Mesodermal cell (in vitro differentiated cells): ENCODE measurements at regions not wholly inside any gene's neighbourhood (a gene's known extent, or its start where the extent isn't known, plus 50 kb on each side); places are given as distances from the start of the nearest gene placed in this dataset.
"Not testable (repeated sequence)": the region's sequence is repeated elsewhere in the genome, so short reads cannot be mapped to it uniquely, and the experiment has no call there.

Experiments used
- H3K27ac ChIP-seq: 2 replicates; pipeline ENCODE4 v1.7.0; 2013; ENCODE audit warnings: mild to moderate bottlenecking, low read depth, low read length, moderate library complexity; ENCODE audit not compliant: severe bottlenecking
- H3K36me3 ChIP-seq: 2 replicates; pipeline ENCODE4 v1.7.1; 2013; ENCODE audit warnings: mild to moderate bottlenecking, low read length, moderate library complexity; ENCODE audit not compliant: control insufficient read depth, insufficient read depth
- H3K4me1 ChIP-seq: one replicate; pipeline ENCODE4 v1.7.1; 2013; ENCODE audit warnings: mild to moderate bottlenecking, low read length; ENCODE audit not compliant: insufficient read depth, control insufficient read depth, poor library complexity, severe bottlenecking
- H3K4me3 ChIP-seq: 2 replicates; pipeline ENCODE4 v1.7.0; 2013; ENCODE audit warnings: low read length, control low read depth, mild to moderate bottlenecking; ENCODE audit not compliant: insufficient read depth, poor library complexity, severe bottlenecking; ENCODE audit errors: extremely low read depth
- H3K9me3 ChIP-seq: 2 replicates; pipeline ENCODE4 v1.7.1; 2013; ENCODE audit warnings: mild to moderate bottlenecking, low read length, moderate library complexity; ENCODE audit not compliant: control insufficient read depth
- WGBS, 2 experiments: methylation state at CpG; one replicate each; pipeline ENCODE4 v1.1.5; 2013; ENCODE audit warnings: missing lambda C conversion rate in 2 of 2; ENCODE audit not compliant: insufficient coverage in 2 of 2; 5-methylcytosine and 5-hydroxymethylcytosine counted together

DNA sequence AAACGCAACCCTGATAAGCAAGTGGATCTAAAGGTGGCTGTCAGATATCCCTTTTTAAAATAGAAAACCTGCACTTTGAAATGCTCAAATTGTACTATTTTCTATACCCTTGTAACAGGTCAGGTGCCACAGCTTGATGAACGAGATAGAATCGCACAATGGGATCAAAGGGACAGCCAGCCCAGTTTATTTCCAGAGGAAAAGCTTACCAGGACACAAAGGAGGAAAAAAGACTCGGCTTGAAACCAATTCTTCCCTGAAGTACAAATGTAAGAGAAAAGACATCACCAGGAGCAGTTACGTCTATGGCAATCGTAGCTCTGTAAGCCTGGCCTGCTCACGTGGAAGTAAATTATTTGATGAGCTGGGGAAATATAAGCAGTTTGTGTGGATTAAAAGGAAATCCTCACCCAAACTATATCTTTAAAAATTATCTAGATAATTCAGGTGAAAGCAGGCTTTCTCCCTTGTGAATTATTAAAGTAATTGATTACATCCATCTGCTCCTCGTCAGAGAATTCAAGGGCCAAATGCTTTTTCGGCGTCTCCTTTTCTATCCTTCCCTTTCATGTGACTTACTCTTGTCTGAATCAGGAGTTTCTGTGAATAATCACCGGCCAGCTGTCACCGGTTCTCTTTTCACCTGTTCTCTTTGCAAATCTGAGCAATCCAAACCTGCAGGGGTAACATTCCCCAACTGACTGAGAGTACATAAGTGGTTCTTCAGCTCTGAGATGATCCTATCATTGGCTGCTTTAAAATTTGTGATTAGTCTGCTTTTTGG is 339.2 kb upstream of the ONECUT1 start:
- Histone ChIP-seq H3K4me1 (peaks cover 2% of the 10 kb centered on the region), H3K9me3 (no peaks in the 10 kb centered on the region), H3K36me3 (no peaks in the 10 kb centered on the region), H3K27ac (no peak overlapping the region), H3K4me3 (no peak overlapping the region)
- WGBS, 2 experiments: 65 to 80% methylated on average over 8 to 9 of the region's 12 CpGs

DNA sequence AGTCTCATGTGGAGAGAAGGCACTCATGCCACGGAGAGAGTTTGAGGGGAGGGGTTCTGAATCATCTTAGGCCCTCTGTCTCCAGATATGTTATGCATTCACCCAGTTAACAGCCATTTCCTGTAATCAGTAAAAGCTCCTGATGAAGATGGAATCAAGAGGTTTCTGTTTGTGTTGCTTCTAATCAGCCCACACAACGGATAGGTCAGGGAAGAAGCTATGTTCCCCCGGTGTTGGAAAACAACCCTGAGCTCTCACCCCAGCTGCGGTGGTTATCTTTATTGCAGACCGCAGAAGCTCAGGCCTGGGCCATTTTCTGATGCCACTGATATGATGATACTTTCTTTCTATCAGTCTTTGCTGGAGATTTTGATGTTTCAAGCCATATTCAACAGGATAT is 338.5 kb upstream of the ONECUT1 start:
- peaks cover 2% of the 10 kb centered on the region for H3K4me1 ChIP-seq
- H3K36me3 ChIP-seq: no peaks in the 10 kb centered on the region
- WGBS, 2 experiments: 36 to 76% methylated on average over 3 to 4 of the region's 5 CpGs
- no peak overlapping the region for H3K27ac ChIP-seq
- no peaks in the 10 kb centered on the region for H3K9me3 ChIP-seq
- no peak overlapping the region for H3K4me3 ChIP-seq

DNA sequence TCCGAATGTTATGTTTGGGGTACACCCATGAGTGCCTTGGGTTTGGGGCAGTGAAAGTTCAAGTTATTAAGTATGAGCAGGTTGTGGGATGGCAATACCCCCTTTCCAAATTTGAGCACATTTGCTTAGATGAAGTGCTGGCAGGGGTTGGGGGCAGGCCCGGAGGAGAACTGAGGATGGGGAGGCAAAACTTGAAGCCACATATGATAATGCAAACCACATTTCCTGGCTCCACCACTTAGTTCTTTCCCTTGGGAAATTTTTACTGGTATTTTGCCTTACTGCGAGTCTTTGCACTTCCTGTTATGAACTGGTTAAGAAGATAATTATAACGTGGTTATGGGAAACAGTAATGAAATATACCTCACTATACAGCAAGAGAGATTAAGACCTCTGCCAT is 336.0 kb upstream of the ONECUT1 start:
- no peaks in the 10 kb centered on the region for H3K9me3 ChIP-seq
- no peak overlapping the region for H3K4me3 ChIP-seq
- WGBS, 2 experiments: no CpG with 5 or more reads among the region's 4 CpGs
- no peak overlapping the region for H3K27ac ChIP-seq
- H3K4me1 ChIP-seq: peaks cover 7% of the 10 kb centered on the region
- H3K36me3 ChIP-seq: no peaks in the 10 kb centered on the region

DNA sequence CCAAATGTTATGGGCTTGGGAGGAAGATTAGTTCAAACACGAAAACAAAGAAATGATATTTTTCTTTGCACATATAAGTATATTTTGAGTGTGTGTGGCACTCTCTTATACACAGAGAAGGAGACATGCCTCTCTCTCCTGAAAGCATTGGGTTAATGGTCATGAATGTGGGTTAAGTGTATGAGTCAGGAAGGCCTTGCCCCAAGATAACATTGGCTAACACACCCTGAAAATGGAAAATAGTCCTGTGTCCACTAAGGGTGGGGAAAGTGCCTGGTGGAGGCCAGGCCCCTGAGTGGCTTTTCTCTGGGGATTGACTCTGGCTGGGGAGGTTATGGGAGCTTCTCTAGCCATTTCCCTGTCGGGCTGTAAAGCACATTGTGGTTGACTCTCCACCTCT is 332.7 kb upstream of the ONECUT1 start:
- no peaks in the 10 kb centered on the region for H3K36me3 ChIP-seq
- no peak overlapping the region for H3K27ac ChIP-seq
- H3K4me3 ChIP-seq: no peak overlapping the region
- no peaks in the 10 kb centered on the region for H3K9me3 ChIP-seq
- H3K4me1 ChIP-seq: peaks cover 7% of the 10 kb centered on the region
- no CpG with 5 or more reads among the region's 2 CpGs for WGBS, 2 experiments

DNA sequence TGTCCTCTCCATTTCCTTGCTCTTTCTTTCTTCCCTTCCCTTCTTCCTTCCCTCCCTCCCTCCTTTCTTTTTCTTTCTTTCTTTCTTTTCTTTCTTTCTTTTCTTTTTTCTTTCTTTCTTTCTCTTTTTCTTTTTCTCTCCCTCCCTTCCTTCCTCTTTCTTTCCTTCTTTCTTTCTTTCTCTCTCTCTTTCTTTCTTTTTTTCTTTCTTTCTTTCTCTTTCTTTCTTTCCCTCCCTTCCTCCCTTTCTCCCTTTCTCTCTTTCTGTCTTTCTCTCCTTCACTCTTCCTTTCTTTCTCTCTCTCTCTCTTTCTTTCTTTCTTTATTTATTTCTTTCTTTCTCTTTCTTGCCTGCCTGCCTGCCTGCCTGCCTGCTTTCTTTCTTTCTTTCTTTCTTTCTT is 326.8 kb upstream of the ONECUT1 start:
- H3K4me1 ChIP-seq, H3K36me3 ChIP-seq, H3K4me3 ChIP-seq, H3K9me3 ChIP-seq, H3K27ac ChIP-seq: not testable (repeated sequence)

DNA sequence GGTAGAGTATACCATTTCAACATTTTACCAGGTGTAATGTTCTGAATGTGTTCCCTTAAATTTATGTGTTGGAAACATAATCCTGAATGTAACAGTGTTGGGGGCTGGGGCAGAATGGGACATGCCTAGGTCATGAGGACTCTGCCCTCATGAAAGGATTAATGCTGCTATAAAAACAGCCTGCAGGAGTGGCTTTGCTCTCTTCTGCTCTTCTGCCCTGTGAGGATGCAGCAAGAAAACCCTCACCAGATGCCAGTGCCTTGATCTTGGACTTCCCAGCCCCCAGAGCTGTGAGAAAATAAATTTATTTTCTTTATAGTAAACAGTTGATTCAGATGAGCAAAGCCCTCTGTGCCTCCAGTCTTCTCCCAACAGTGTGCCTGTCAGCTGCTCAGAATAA is 326.0 kb upstream of the ONECUT1 start:
- Histone ChIP-seq H3K4me3 (no peak overlapping the region), H3K27ac (no peak overlapping the region), H3K9me3 (no peaks in the 10 kb centered on the region), H3K36me3 (no peaks in the 10 kb centered on the region), H3K4me1 (no peaks in the 10 kb centered on the region)

DNA sequence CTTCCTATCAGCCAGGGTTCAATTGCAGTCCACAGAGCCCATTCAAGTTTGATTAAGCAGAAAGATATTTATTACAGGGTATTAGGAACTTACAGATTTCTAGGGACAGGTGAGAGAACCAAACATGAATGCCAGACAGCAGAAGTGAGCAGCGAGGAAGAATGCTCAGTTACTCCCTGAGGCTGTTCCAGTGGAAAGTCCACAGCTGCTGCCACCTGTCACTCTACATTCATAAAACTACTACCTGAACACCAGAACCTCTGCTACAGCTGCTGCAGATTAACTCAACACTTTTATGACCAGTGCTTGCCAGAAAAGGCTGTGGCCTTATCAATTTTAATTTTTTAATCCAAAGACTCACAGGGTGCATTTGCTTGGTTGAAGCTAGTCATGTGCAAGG is 325.4 kb upstream of the ONECUT1 start:
- no peaks in the 10 kb centered on the region for H3K36me3 ChIP-seq
- no peak overlapping the region for H3K4me3 ChIP-seq
- H3K4me1 ChIP-seq: no peaks in the 10 kb centered on the region
- H3K27ac ChIP-seq: no peak overlapping the region
- no peaks in the 10 kb centered on the region for H3K9me3 ChIP-seq
- 100% methylated on average over 1 of the region's 1 CpG for WGBS, 2 experiments

DNA sequence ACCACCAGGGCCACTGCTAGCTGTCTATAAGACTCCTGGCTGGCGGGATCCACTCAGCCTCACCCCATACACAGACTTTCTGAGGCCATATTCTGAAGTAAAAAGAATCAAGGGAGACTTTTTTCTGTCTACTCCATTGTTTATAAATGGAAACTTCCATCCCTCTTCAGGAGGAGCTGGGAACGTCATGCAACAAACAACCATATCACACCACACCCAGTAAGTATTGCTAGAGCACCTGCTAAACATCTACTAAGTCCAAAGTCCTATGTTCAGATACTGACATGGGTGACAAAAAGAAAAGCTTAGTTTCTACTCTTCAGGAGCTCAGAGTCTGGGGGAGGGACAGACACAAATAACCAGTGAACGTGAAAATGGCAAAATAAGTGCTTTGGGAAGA is 324.8 kb upstream of the ONECUT1 start:
- no peaks in the 10 kb centered on the region for H3K36me3 ChIP-seq
- no peak overlapping the region for H3K4me3 ChIP-seq
- no peak overlapping the region for H3K27ac ChIP-seq
- no peaks in the 10 kb centered on the region for H3K9me3 ChIP-seq
- H3K4me1 ChIP-seq: no peaks in the 10 kb centered on the region
- 75 to 94% methylated on average over 2 of the region's 3 CpGs for WGBS, 2 experiments

DNA sequence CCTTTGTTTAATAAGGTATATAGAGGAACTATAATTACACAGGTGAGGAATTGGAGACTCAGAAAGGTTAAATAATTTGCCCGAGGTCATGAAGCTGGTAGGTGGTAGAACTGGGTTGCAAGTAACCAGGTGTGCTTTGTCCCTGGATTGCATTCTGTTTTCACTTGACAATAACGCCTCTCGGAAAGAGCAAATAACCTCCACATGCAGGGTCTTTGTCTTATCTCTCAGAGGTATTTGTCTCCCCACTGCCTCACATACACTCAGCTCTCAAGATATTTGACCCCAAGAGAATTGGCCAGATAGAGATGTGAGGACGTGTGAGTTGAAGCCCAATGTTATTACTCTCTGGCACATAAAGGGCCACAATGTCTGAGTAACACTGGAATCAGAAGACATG is 320.9 kb upstream of the ONECUT1 start:
- no peak overlapping the region for H3K4me3 ChIP-seq
- H3K27ac ChIP-seq: no peak overlapping the region
- WGBS, 2 experiments: 94 to 100% methylated on average over 1 to 2 of the region's 4 CpGs
- H3K36me3 ChIP-seq: no peaks in the 10 kb centered on the region
- no peaks in the 10 kb centered on the region for H3K4me1 ChIP-seq
- no peaks in the 10 kb centered on the region for H3K9me3 ChIP-seq

DNA sequence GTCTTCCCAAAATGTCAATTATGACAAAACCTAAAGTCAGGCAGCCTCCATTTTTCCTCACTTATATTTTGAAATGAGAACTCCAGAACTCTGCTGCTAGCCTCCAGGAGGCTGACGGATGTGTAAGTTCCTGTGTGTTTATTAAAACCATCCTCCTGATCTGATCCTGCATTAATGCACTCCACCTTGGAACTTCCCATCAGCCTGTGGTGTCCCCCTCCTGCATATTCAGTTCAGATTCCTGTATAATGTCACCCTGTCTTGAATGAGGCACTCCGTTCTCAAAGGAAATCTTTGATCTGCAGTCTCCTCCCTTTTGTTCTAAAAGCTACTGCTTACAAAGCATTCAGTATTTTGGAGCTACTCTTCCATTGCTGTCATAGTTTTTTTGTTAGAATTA is 318.2 kb upstream of the ONECUT1 start:
- H3K36me3 ChIP-seq: no peaks in the 10 kb centered on the region
- no peaks in the 10 kb centered on the region for H3K4me1 ChIP-seq
- no peak overlapping the region for H3K27ac ChIP-seq
- WGBS, 2 experiments: 67 to 90% methylated on average over 1 to 2 of the region's 2 CpGs
- no peaks in the 10 kb centered on the region for H3K9me3 ChIP-seq
- no peak overlapping the region for H3K4me3 ChIP-seq

DNA sequence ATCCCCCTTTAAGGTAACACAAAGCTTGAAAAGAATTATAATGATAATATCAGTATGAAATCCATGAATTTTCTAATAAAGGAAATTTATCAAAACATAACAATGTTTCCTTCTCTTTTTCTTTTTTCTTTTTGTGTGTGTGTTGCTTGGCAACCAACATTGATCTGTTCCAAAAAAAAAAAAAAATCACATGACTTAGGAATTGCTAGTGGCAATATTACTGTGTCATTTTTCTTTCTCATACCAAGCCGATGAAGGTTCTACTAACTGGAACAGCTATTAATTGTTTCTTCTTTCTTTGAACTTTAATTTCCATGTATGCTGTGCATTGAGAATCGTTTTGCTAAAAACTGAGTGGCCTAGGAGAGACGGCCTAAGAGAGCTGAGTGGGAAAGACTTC is 317.7 kb upstream of the ONECUT1 start:
- Histone ChIP-seq H3K36me3 (no peaks in the 10 kb centered on the region), H3K9me3 (no peaks in the 10 kb centered on the region), H3K4me3 (no peak overlapping the region), H3K27ac (no peak overlapping the region), H3K4me1 (no peaks in the 10 kb centered on the region)
- whole genome bisulfite sequencing, 2 experiments: no CpG with 5 or more reads among the region's 3 CpGs
